HG03442 (cell line): ENCODE measurements at regions not wholly inside any gene's neighbourhood (a gene's known extent, or its start where the extent isn't known, plus 50 kb on each side); places are given as distances from the start of the nearest gene placed in this dataset.

Experiments used
- ATAC-seq: cut with Tn5 transposase; IDR thresholded peaks from one replicate; pipeline ENCODE4 v1.9.1; 2021; ENCODE audit warnings: mild to moderate bottlenecking, moderate library complexity; ENCODE audit not compliant: unreplicated experiment

DNA sequence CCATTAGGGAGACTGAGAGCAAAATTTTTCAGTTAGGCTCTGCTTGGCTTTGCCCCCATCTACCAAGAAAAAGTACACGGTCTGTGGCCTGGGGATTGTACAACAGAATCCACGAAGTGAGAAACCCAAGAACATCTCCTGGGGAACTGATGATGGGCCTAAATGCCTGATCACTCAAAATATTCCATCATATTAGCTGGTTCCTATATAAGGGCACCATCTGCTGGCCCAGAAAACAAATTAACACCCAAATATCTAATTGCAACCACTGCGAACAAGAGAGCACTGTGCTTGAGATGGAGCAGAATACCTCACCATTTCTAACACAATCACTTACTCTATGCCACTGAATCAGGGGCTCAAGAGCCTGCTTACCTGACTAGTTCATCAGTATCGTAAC lies 250.8 kb upstream of the RBMY1B start:
- no peak for ATAC-seq

DNA sequence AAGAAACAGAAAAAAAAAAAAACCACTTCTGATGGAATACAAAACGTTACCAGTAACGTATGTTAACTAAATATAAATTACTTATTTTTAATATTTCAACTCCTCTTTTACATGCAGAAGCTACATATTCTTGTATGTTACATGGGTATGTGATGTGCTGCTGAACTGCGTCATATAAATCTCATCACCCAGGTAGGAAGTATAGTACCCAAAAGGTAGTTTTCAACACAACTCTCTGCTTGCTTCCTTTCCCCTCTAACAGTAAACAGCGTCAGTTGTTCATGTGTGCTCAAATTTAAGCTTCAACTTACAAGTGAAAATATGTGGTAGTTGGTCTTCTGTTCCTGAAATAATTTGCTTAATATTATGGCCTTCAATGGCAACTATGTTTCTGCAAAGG lies 250.0 kb upstream of the RBMY1B start:
- ATAC-seq: no peak

DNA sequence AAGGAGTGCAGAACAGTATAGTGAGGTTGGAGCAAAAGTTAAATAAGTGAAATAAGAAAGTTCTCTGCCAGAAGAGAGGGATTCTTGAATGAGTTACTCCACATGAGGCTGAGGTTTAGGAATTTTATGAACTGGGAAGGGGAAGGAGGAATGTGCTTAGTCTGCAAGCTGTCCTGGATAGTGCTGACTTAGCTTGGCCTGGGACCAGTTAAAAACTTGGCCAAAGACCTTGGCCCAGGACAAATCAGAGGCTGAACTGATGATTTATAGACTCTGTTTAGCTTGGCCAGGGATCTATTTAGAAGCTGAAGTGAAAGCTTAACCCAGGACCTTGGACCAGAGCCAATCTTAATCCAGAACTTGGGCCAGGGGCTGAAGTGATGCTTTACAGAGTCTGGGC lies 244.4 kb upstream of the RBMY1B start:
- no peak for ATAC-seq

DNA sequence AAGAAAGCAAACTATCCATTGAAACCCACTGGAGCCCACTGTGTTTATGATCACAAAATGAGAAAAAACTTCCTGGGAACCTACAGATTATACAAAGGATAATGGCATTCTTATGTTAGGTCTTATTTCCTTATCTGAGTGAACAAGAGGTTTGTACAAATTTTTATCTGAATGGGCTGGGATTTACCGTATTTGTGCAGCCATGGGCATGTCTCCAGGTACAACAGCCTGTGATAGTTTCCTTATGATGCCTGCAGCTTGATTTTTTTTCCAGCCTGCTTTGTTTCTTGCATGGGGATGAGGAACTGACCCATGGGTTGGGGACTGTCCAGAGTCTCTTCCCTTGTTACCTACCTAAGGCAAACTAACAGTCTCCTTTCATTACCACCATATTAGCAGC lies 244.0 kb upstream of the RBMY1B start:
- ATAC-seq: no peak

DNA sequence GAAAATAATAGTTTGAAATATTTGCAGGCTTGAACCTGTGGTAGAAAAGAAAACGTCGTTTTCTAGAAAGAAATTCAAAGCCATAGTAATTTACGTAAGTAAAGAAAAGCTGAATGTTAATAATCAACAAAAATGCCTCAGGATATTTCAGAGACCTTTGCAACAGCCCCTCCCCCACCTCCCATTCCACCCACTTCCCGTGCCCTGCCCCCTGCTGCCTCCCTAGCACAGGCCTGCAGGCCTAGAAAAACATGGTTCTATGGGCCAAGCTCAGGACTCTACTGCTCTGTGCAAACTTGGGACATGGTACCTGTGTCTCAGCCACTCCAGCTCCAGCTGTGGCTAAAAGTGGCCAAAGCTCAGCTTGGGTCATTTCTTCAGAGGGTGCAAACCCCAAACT lies 223.4 kb upstream of the RBMY1B start:
- ATAC-seq: no peak

DNA sequence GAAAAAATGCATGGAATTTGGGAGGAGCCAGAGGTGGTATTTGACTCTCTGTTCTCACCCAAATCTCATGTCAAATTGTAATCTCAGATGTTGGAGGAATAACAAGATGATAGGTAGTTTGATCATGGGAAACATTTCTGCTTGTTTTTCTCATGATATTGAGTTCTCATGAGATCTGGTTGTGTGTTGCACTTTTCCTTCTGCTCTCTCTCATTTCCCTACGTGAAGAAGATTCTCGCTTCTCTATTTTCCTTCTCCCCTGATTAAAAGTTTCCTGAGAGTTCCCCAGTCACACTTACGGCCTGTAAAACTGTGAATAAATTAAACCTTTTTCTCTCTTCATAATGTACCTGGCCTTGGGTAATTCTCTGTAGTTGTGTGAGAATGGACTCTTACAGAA lies 222.2 kb upstream of the RBMY1B start:
- ATAC-seq: no peak

DNA sequence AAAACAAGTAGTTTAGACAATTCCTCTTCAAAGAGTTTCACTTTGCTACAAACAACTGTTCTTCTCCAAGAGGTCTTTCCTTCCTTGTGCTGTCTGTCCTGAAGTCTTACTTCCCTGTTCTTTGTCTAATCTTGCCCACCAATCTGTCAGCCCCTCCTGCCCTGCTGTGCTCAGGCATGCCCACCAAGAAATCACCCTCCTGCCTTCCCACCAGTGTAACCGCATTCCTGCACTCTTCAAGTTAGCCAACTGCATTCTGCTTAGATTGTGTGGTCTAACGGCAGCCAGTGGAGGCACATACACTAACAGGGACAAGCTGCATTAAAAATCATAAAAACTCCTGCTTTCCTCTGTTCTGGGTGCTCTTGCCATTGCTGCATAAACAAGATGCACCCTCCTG lies 215.9 kb upstream of the RBMY1B start:
- no peak for ATAC-seq

DNA sequence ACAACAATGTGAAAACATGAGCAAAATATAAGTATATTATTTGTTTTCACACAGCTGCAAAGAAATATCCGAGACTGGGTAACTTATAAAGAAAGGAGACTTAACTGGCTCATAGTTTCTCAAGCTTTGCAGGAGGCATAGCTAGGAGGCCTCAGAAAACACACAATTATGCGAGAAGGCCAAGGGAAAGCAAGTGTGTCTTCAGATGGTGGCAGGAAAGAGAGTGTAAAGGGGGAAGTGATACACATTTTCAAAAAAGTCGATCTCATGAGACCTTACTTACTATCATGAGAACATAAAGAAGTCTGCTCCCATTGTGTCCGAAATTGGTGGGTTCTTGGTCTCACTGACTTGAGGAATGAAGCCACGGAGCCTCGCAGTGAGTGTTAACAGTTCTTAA lies 208.9 kb upstream of the RBMY1B start:
- ATAC-seq: no peak

DNA sequence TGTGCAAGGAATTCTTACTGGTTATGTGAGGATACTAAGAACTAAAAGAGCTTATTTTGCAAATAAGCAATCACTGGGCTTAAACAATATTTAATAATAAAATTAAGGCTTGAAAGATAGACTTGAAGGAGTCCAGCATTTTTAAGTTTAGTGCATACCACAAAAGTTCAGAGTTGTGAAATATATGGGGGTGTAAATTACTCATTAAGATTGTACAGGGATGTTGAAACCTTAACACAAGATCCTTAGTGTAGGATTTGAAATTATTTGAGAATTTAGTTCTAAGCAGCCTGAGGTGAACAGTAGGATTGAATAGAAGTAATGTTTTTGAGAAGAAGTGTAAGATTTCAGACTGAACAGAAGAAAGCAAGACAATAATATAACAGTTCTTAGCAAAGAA lies 195.8 kb upstream of the RBMY1B start:
- no peak for ATAC-seq
